Stimulated activated CD4-positive, alpha-beta T cell treated with anti-CD3 and anti-CD28 coated beads, TNF-alpha, amount 100 ng/mL, for 24 hours (primary cell): ENCODE measurements at regions not wholly inside any gene's neighbourhood (a gene's known extent, or its start where the extent isn't known, plus 50 kb on each side); places are given as distances from the start of the nearest gene placed in this dataset.
"Not testable (repeated sequence)": the region's sequence is repeated elsewhere in the genome, so short reads cannot be mapped to it uniquely, and the experiment has no call there.

Experiments
- DNase-seq, 3 experiments: peaks; one replicate each; pipeline ENCODE4 v3.0.0-alpha.2; 2020; ENCODE audit warnings: low read depth in 3 of 3

DNA sequence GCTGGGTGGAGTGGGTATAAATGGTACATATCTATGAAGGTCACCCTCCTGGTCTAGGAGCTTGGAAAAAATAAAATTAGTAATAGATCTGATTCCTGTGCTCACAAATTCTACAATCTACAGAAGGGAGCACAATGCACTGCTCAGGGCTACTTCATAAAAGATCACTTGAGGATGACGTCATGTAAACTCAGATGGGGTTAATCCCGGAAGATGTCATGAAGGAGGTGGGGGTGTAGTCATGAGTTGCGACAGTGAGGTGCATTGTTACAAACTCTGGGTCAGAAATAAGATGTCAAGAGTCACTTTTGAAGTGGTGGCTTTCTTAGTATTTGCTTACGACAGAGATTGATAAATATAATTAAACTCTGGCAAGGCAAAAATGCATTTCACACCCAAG, 68.2 kb downstream of the LHX9 start:
- no peak for DNase-seq

DNA sequence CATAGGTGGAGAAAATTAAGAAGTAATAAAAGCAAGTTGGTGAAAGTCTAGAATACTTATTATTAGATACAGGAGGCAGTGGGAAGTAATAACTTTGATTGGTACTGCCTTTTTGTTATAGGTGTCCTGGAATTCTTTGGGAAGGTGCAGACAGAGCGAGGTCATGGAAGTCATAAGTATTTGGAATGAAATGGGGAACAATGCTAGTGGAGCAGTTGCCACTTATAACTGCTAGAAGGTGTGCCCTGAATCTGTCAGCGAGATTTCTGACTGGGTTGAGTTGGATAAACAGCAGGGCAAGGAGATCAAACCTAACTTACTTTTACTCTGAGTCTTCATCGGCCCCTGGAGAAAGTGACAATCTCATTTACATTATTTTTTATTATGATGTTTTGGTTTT, 69.6 kb downstream of the LHX9 start:
- DNase-seq = no peak

- no peak for DNase-seq
Observed at GRCh38 chr1:197987294-197987693, 70.1 kb downstream of the LHX9 start.

- DNase-seq = not testable (repeated sequence)
Observed at GRCh38 chr1:197988581-197988980, 71.4 kb downstream of the LHX9 start.

- no peak for DNase-seq
Observed at GRCh38 chr1:197989058-197989457, 71.9 kb downstream of the LHX9 start.

DNA sequence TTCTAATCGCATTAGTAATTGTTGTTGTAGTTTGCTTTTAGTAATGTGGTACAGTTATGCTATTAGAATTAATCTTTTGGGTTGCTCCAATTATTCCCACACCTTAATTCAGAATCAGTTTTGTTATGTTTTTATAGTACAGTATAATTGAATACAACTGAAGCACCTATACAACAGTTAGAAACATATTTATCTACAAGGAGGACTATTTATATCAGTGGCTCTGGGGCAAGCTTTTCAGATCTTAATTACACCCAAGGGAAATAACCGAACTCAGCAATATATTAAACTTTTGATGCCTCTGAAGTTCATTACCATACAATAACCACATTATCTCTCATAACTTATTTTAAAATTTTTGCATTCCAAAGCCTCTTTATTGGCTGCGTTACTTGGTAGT, 74.4 kb downstream of the LHX9 start:
- no peak for DNase-seq

DNA sequence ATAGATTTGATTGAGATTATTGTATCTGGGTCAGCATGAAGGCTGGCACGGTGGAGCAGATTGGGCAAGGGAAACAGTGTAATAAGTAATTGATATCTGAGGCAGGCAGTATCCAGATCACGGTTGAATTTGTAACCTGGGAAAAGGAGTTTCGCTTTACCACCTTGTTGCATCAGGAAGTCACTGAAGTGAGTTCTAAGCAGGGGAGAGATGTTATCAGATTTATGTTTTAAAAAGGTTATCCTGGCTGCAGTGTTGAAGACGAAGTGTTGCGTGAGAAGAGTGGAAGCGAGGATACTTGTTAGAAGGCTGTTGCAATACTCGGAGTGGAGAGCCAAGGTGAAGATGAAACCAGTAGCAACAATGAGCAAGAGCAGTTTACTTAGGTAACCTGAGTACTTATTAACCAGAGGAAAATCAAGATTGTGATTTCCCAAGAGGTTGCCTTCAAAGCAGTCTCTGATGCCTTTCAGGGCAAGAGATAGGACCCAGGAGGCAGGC, 77.8 kb downstream of the LHX9 start:
- no peak for DNase-seq

DNA sequence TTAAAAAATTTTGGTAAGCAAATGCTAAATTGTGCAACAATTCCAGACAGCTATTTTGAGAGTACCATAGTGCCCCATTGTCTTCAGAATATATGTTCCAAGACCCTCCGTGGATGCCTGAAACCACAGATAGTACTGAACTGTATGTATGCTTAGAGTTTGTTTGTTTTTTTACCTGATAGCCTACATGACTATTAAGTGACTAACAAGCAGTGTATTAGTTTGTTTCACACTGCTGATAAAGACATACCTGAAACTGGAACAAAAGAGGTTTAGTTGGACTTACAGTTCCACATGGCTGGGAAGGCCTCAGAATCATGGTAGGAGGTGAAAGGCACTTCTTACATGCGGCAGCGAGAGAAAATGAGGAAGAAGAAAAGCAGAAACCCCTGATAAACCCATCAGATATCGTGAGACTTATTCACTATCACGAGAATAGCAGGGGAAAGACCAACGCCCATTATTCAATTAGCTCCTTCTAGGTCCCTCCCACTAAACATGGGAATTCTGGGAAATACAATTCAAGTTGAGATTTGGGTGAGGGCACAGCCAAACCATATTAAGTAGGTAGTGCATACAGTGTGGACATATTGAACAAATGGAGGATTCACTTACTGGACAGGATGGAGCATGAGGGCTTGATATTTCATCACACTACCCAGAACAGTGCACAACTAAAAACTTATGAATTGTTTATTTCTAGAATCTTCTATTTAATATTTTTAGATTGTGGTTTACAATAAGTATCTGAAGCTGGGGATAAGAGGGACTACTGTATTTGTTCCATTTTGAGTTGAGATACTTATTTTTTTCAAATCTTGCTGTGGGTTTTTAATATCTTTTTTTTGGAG, 78.5 kb downstream of the LHX9 start:
- DNase-seq = no peak

- DNase-seq = not testable (repeated sequence)
Observed at GRCh38 chr1:197996259-197996512, 79.0 kb downstream of the LHX9 start.

GRCh38 chr1:197998110-197998509, 80.9 kb downstream of the LHX9 start:
- DNase-seq = no peak

- no peak for DNase-seq
Observed at GRCh38 chr1:198001776-198002408, 84.7 kb downstream of the LHX9 start.

DNA sequence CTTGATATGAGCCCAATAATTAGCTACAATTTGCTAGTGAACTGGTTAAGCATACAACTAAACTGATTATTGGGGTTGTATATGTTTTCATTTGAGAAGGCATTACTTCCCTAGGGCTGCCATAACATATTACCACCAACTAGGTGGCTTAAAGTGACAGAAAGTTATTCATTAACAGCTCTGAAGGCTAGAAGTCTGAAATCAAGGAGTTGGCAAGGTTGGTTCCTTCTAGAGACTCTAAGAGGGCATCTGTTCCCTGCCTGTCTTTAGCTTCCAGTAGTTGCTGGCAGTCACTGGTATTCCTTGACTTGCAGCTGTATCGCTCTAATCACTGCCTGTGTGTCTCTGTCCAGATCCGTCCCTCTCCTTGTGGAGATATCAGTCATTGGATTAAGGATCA, 86.3 kb downstream of the LHX9 start:
- DNase-seq = no peak

DNA sequence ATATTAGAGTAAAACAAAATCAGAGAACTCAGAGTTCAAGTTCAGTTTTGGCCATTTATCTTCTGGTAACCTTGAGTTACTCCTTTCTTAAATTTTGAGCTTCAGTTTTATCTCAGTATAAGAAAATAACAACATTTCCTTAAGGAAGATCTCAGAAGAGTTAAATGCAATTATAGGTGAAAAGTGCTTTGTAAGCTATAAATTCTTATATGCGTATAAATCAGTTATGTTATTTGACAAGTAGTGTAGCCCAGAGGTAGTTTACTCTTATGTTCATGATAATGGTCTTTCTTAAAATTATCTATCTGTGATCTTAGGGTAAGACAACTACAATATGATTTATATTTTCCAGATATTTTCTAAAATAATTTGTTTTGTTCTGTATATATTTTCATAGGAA, 89.8 kb downstream of the LHX9 start:
- DNase-seq = no peak

DNA sequence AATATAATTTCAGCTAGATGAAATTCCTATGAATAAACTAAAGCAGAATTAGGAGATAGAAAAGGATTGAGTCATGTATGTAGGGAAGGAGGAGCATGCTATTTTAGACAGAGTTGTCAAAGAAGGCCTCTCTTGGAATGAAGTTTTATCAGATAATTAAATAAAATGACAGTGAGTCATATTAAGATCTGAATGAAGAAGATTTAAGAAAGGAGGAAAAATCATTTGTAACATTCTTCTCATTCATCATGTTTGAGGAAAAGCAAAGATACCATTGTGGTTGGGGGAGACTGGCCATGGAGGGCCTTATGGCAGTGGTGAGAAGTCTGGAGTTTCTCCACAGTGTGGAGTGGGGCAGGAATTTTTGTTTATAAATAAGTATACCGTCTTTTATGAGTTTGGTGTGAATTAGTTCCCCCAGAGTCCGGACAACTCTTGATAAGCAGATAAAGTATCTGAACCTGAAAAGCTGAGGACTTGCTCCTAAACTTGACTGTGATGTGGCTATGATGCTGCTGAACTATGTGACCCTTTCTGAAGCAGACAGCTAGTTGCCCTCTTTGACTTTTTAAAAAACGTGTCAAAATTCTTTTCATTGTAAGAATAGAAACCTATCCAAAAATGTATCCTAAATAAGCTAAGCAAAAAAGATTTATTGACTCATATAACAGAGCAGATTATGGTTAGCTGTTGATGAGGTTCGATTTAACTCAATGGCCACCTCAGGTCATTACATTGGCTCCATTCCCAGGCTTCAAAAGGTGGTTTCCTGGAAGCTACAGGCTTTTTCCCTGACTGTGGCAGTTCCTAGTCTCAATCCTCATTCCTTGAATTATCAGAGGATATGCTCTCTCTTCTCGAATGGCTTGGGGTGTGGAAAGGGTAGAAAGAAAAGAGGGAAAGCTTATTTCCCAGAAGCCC, 90.8 kb downstream of the LHX9 start:
- DNase-seq = no peak

- no peak for DNase-seq
Observed at GRCh38 chr1:198014355-198014754, 97.2 kb downstream of the LHX9 start.

GRCh38 chr1:198015309-198015708, 98.1 kb downstream of the LHX9 start:
- no peak for DNase-seq

- no peak for DNase-seq
Observed at GRCh38 chr1:198018529-198018928, 101.4 kb downstream of the LHX9 start.

DNA sequence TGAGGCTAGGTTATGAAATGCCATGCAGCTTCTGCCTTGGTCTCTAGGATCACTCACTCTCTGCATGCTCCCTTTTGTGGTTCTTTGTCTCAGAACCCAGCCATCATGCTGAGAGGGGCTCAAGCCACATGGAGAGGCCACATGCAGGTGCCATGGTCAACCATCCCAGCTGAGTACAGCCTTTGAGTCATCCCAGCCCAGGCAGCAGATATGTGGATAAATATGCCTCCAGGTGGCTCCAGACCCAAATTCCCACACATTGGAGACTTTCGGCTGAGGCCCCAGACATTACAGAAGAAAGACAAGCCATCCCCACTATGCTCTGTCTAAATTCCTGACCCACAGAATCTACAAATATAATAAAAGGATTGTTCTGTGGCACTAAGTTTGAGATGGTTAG, 102.0 kb downstream of the LHX9 start:
- DNase-seq = no peak

GRCh38 chr1:198024336-198024735, 107.2 kb downstream of the LHX9 start:
- no peak for DNase-seq

- peak in 1 of 3 experiments; percentile 14 for DNase-seq
Observed at GRCh38 chr1:198024782-198025181, 107.6 kb downstream of the LHX9 start.

- DNase-seq = no peak
Observed at GRCh38 chr1:198030682-198031081, 113.5 kb downstream of the LHX9 start.

DNA sequence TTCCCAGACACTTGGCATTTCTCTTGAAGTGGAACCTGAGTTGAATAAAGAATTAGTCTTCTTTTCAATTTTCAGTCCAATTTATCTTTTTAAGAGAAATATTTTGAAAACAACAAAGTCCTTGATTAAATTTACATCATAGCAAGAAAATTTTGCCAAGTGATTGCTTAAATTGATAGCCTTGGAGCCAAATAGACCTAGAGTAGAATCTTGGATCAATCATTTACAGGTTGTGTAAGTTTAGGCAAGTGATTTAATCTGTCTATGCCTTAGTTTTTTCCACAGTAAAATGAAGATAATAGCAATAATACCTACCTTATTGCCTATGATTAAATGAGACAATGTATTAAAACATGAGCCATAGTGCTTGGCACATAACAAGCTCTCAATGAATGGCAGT, 113.9 kb downstream of the LHX9 start:
- DNase-seq = no peak
